HL-60/S4 treated with retinoic acid at 250 ng/mL for 4 days and 3 days (cell line): ENCODE measurements at regions not wholly inside any gene's neighbourhood (a gene's known extent, or its start where the extent isn't known, plus 50 kb on each side); places are given as distances from the start of the nearest gene placed in this dataset.
"Not testable (repeated sequence)": the region's sequence is repeated elsewhere in the genome, so short reads cannot be mapped to it uniquely, and the experiment has no call there.

Source experiments
- in situ Hi-C: fragments of 300-500 bp; cut with MboI; formaldehyde crosslinking; loops from 2 replicates; pipeline ENCODE4 v1.7.0; 2022; ENCODE audit warnings: low sequenced_read_pairs

DNA sequence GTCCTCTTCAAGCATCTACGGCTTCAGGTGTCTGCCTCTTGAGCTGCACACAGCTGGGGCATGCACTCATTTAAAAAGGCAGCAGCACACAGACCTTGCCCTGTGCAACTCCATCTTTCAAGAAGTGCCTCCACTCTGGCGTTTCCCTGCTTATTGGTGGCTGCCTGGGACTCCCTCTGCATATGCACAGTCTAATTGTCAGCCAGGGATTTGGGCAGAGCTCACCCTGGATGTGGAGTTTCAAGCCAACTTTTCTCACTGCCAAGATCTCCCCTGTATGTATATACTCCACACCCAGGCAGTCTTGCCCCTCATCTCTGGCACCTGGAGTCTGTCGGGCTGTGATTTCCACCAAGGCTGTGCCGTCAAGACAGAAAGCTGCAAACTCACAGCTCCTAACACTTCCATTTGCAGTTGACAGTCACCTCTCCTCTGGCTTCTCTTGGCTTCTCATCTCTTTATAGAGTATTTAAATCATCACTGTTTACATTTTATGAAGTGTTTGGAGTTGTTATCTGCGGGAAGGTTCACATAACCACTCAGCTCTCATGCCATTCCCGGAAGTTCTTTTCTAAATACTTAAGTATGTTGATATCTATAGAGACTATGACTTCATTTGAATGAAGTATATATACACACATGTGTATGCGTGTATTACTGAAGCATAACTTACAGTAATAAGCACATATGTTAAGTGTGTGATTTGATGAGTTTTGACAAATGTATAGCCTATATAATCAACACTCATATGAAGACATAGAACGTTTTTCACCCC is 128.2 kb downstream of the NPIPB11 start:
- in situ Hi-C loops, result not testable (repeated sequence)

DNA sequence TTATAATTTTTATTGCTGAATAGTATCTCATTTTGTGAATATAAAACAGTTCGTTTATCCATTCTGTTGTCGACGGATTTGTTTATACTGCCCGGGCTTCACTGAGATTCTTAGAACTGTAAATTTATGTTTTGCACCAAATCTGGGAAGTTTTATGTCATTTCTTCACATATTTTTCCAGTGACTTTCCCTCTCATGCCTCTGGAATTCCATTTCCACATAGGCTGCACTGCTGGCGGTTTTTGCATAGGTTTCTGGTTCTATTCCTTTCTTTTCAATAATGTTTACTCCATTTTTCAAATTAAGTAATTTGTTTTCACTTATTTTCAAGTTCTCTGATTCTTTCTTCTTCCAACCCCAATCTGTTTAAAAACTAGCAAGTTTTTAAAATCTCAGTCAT is 130.1 kb downstream of the NPIPB11 start:
- in situ Hi-C loops, result not testable (repeated sequence)

DNA sequence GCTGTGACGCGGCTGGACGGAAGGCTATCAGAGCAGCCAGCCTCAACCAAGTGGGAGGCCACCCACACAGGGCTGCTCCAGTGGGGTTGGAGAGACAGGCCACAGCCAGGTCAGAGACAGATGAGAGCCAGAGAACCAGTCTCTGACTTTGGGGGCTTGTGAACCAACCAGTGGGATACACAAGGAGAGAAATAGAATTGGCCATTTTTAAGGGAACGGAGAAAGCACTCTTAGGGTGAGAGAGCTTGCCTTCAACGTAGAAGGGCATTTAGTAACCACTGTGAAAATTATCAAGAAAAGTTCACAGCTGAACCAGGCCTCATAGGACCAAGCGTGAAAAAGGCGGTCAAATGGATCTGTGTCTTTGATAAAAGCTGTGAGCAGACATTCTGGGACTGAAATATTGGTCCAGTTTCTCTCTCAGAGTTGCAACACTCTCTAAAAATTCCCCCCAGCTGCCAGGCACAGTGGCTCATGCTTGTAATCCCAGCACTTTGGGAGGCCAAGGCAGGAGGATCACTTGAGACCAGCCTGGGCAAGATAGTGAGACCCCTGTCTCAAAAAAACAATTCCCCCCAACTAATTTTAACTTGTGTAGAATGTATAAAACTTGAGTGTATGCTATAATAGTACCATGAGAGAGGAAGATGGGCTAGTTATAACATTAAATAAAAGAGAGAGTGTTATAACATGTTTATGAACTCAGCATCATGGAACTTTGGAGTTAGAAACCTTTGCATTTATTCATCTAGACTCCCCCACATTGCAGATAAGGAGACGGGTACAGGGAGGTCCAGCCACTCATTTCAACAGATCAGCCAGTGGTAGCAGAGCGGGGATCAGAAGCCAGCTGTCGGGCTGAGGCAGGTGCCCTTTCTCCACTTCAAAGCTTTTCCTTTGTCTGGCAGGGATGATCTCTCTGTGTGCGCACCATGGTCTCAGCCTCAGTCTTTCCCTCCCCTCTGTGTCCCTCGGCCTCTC is 132.2 kb downstream of the NPIPB11 start:
- in situ Hi-C loops, result not testable (repeated sequence)

DNA sequence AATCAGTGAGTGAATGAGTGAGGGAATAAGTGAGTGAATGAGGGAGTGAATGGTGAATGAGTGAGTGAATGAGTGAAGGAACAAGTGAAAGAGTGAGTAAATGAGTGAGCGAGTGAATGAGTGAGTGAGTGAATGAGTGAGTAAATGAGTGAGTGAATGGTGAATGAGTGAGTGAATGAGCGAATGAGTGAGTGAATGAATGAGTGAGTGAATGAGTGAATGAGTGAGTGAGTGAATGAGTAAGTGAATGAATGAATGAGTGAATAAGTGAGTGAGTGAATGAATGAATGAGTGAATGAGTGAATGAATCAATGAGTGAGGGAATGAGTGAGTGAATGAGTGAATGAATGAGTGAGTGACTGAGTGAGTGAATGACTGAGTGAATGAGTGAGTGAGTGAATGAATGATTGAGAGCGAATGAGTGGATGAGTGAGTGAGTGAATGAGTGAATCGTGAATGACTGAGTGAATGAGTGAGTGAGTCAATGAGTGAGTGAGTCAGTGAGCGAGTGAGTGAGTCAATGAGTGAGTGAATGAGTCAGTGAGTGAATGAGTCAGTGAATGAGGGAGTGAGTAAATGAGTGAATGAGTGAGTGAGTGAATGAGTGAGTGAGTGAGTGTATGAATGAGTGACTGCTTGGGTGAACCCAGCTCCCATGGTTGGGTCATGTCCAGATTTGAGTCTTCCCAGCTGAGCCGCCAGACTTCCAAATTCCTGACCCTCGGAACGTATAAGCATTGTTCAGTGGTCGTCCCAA is 133.0 kb downstream of the NPIPB11 start:
- in situ Hi-C loops, result not testable (repeated sequence)

DNA sequence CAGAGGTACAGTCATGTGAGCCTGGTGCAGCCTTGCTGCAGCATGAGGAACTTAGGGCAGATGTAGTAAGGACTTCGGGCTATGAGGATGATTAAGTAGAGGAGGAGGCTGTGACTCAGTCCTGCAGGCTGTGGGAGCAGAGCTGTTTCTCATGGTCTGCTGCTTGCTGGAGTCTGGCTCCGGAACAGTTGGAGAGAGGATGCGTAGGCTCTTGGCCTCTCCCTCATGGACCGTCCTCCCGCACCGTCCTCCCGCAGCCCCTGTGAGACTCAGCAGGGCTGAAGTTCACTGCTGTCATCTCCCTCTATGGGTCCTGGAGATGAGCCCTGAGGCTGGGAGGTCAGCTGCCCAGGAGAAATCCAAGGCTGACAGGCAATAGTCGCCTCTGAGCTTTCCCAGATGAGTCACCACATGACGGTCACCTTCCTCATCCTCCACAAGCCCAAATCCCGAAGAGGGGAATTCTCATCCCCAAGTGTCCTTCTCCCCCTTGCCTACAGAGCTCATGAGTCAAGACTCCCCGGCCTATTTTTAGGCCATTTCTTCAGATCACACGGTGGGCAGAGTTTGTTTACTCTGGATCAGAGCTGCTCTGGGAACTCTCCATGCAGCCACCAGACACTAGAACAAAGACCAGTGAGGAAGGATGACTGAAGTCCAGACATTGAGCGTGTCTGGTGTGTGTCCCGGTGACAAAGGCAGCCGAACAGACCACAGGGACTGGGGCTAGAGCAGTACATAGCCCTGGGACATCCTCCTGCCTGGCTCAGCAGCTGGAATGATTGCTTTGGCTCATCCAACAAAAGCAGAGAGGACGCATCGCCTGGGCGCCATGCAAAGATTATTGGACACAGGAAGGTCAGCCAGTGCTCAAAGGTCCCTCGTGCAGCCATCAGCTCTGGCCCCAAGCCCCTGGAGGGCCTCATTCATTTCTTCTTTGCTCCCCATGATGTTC is 134.5 kb downstream of the NPIPB11 start:
- in situ Hi-C loops, result not testable (repeated sequence)

DNA sequence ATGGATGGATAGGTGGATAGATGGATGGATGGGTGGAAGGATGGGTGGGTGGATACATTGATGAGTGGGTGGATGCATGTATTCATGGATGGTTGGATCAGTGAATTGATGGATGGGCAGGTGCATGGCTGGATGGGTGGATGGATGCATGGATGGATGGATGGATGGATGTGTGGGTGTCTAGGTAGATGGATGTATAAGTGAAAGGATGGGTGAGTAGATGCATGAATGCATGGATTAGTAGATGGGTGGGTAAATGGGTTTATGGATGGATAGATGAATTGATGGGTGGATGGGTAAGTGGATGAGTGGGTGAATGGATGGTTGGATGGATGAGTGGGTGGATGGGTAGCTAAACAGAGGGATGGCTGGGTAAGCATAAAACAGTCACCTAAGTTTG is 135.6 kb downstream of the NPIPB11 start:
- in situ Hi-C loops, result not testable (repeated sequence)

DNA sequence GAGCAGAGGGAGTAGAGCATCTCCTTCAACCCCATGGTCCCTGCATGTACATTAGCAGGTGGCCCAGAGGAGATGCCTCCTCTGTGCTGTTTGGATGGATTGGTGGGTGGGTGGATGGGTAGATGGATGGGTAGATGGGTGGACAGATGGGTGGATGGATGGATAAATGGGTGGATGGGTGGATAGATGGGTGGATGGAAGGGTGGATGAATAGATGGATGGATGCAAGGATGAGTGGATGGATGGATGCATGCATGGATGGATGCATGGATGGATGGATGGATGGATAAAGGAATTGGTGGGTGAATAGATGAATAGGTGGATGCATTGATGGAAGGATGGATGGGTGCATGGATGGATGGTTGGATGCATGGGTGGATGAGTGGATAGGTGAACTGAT is 136.5 kb downstream of the NPIPB11 start:
- in situ Hi-C loops, result not testable (repeated sequence)

DNA sequence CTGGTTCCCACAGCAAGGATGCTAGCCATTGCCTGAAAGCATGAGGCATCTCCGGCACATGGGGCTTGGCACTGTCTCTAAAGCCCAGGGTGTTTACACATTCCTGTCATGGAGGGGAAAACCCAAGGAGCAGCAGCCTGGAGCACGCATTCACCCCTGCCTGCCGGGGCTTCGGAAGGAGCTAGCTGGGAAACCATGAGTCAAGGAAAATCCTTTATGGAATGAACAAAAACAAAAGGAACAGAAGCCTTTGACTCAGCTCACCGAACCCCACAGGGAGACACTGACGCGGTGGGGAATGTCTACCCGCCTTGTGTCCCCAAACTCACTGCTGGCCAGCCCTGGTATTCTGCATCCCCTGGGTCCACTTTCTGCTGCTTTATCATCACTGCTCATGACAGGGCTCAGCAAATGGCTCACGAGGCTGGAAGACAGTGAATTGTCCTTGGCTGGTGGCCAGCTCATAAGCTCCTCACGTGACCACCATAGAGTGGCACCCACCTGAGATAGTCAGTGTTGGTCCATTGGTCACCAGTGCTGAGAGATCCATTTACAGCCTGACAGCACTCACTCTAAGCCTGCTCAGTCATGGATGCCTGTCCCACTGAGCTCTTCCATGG is 137.2 kb downstream of the NPIPB11 start:
- in situ Hi-C loops, result not testable (repeated sequence)

DNA sequence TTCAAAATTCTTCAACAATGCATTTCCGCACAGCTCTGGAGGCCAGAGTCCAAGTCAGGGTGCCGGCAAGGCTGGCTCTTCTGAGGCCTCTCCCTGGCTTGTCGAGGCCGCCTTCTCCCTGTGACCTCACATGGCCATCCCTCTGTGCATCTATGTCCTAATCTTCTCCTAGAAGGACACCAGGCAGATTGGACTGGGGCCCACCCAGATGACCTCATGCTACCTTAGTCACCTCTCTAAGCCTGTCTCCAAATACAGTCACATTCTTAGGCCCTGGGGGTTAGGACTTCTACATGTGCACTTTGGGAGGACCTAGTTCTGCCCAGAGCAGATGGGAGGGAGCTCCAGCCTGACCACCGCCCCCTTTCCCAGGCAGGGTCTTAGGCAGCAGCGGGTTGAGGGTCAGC is 137.7 kb downstream of the NPIPB11 start:
- in situ Hi-C loops, result not testable (repeated sequence)

DNA sequence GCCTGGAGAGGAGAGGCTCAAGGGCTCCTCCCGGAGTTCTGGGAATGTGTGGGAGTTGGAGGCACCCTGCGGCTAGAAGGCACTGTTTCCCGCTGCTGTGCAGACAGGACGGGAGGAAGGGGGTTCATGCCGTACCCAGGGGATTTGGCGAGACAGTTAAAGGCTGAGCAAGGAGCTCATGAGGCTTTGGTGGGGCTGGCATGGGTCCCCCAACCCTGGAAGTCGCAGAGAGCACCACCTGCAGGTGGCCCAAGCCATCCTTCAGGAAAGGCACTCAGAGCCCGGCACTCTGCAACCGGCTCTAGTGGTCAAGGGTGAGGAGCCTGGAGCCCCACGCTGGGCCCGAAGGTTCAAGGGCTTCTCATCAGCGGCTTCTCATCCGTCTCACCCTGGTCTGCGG is 138.2 kb downstream of the NPIPB11 start:
- in situ Hi-C loops, result not testable (repeated sequence)

DNA sequence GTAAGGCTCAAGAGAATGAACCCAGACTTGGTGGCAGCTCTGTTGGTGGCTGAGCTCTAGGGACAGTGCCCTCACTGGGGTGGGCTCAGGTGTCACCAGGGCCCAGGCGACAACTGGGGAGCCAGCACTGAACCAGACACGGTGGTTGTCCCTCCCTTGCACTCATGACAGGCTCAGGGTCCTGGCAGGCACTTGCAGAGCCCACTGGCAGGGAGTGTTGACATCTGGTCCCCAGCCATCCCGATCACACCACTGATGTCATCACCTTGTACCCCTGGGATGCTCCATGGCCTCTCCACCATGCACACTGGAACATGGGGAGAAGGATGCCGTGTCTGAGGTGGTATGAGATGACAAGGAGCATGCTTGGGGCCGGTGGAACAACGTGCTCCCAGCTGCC is 138.6 kb downstream of the NPIPB11 start:
- in situ Hi-C loops, result not testable (repeated sequence)

DNA sequence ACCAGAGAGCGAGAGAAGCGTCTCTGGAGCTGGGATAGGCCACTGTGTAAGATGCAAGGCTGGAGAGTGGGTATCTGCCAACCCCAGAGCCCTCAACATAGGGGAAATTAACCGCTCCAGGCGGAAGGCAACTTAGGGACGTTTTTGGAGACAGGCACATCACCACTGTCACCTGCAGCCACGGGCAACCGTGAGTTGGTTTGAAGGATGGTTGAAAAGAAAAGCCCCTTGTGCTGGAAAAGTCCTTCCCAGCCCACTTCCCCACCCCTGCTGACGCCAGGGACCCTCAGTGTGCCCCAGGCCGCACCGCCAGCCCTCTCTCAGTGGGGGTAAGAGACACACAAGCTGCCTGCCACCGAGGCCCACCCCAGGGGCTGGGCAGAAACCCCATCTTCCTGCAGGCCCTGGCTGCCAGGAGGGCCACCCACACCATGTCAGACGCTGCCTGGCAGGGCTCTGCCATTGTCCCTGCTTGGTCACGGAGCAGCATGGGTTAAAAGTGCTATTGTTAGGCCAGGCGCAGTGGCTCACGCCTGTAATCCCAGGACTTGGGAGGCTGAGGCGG is 139.4 kb downstream of the NPIPB11 start:
- in situ Hi-C loops, result not testable (repeated sequence)

DNA sequence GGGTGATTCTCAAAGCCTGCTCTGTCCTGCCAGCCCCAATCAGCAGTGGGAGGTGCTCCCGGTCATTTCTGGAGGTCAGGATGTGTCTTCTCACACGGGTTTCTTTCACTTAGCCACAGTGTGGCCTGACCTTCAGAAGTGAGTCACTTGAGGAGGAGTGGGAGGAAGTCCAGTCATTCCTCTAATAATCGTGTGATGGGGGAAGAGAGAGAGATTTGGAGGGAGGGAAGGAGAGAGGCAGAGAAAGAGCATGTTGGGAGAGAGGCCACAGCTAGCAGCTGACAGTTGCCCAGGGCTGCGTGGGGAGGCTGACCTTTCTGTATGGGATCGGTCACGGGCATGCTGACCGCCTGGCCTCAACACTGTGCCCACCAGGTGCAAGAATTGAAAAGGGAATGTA is 139.9 kb downstream of the NPIPB11 start:
- in situ Hi-C loops, result not testable (repeated sequence)

DNA sequence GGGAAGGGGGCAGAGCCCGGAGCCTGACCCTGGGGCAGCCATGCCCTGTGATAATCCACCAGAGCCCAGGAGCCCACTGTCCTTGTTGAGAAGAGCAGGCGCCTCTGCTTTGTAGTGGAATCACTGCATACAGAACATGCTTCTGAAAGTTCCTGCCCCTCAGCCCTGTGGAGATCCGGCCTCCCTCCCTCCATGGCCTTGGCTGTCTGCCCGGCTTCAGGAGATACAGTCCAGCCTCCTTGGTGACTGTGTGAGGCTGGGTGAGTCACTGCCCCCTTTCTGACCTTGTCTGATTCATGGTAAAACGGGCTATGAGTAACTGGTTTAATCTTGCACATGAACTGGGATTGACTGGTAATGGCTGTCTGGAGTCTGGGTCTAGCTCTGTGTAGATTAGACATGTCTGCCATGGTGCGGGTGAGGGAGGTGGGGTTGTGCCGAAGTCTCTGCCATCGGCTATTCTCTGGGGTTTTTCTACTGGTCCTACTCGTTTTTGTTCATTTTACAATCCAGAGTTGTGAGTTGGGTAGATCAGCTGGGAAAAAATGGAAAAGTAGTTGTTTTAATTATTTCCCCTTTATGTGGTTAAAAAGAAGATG is 141.2 kb downstream of the NPIPB11 start:
- in situ Hi-C loops, result not testable (repeated sequence)

DNA sequence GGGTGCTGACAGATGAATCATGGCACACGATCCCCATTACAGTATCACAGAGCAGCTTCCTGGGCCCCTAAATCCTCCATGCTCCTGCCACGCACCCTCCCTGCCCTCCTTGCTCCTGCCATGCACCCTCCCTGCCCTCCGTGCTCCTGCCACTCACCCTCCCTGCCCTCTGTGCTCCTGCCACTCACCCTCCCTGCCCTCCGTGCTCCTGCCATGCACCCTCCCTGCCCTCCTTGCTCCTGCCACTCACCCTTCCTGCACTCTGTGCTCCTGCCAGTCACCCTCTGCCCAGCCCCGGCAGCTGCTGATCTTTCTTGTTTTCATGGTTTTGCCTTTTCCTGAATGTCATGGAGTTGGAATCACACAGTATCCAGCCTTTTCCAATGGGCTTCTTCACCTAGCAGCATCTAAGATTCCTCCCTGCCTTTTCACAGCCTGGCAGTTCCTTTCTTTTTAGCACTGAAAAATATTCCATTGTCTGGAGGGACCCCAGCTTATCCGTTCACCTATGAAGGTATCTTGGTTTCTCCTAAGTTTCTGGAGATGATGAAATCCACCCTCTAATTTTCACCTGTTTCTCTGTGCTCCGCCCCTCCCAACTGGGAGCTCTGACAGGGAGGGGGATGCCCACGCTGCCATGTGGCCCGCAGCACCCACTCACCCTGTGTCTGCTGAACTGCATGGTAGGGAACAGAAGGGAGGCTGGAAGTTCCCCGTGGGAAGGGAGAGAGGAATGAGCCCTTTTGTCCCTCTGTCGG is 142.3 kb downstream of the NPIPB11 start:
- in situ Hi-C loops, result not testable (repeated sequence)

DNA sequence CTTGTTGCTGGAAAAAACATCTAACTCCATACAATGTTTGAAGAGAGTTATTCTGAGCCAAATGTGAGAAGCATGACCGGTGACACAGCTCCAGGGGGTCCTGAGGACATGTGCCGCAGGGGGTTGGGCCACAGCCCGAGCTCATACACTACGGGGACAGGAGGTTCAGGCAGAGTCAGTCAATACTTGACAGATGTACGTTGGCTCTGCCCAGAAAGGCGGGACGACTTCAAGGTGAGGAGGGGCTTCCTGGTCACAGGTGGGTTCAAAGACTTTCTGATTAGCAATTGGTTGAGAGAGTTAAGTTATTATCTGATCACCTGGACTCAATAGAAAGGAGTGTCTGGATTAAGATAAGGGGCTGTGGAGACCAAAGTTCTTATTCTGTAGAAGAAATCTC is 143.8 kb downstream of the NPIPB11 start:
- in situ Hi-C loops, result not testable (repeated sequence)

DNA sequence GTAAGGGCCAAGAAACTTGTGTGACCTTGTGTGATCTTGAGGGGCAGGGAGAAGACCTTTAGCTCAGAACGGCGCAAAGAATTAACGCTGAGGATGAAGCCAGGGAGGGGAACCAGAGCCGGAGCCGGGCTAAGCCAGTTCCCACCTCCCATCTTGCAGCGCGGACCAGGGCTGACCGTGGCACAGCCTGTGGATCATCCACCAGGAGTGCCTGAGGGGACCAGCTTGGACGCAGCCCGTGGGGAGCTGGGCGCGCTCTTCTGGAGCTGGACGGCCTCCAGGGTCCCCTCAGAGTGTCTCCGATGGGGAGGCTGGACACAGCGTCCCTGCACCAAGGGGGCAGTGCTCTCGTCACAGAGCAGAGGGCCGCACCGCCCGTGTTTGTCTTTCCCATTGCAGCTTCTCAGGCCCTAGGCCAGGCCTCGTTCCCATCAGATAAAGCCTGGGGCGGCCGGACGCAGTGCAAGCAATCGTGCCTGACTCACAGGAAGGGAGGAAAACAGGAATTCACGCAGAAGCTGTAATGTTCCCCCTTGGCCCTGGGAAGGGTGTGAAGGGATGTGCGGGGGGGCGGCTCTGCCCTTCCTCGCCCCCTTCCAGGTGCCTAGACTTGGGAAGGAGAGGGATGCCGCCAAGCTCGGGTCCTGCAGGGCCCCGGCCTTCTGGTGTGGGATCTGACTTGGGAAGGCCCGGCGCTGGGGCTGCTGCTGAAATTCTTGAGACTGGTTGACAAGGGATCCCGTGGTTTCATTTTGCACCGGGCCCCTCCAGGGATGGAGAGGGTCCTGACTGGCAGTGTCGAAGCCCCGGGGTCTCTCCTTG is 144.9 kb downstream of the NPIPB11 start:
- in situ Hi-C loops, result not testable (repeated sequence)
